NCI-H69 (cell line): ENCODE measurements at regions not wholly inside any gene's neighbourhood (a gene's known extent, or its start where the extent isn't known, plus 50 kb on each side); places are given as distances from the start of the nearest gene placed in this dataset.

Source experiments
- DNase-seq: peaks from one replicate; lab custom pipeline; 2025; lab: John Stamatoyannopoulos, UW

GRCh38 chr9:135310134-135310533, 169.4 kb upstream of the PPP1R26 start:
- DNase-seq, result no peak

GRCh38 chr9:135315572-135315971, 164.0 kb upstream of the PPP1R26 start:
- no peak for DNase-seq

- DNase-seq, result no peak
These were observed 159.3 kb upstream of the PPP1R26 start for GRCh38 chr9:135320331-135320730.

GRCh38 chr9:135320943-135321342, 158.6 kb upstream of the PPP1R26 start:
- DNase-seq, result no peak

- no peak for DNase-seq
These were observed 158.0 kb upstream of the PPP1R26 start for GRCh38 chr9:135321580-135321979.

- no peak for DNase-seq
These were observed 155.3 kb upstream of the PPP1R26 start for GRCh38 chr9:135324329-135324728.

GRCh38 chr9:135326141-135326540, 153.4 kb upstream of the PPP1R26 start:
- no peak for DNase-seq

GRCh38 chr9:135326633-135327152, 152.9 kb upstream of the PPP1R26 start:
- no peak for DNase-seq

GRCh38 chr9:135328485-135329417, 150.8 kb upstream of the PPP1R26 start:
- no peak for DNase-seq

GRCh38 chr9:135329571-135330306, 149.8 kb upstream of the PPP1R26 start:
- peak; percentile 100 for DNase-seq

- DNase-seq, result no peak
These were observed 149.3 kb upstream of the PPP1R26 start for GRCh38 chr9:135330307-135330631.

GRCh38 chr9:135330685-135331590, 148.6 kb upstream of the PPP1R26 start:
- DNase-seq, result no peak

GRCh38 chr9:135332516-135332915, 147.1 kb upstream of the PPP1R26 start:
- no peak for DNase-seq

- DNase-seq, result no peak
These were observed 146.4 kb upstream of the PPP1R26 start for GRCh38 chr9:135332979-135333748.

GRCh38 chr9:135334953-135335460, 144.6 kb upstream of the PPP1R26 start:
- DNase-seq, result no peak

- no peak for DNase-seq
These were observed 143.8 kb upstream of the PPP1R26 start for GRCh38 chr9:135335691-135336181.

GRCh38 chr9:135336722-135337527, 142.7 kb upstream of the PPP1R26 start:
- no peak for DNase-seq

- no peak for DNase-seq
These were observed 141.0 kb upstream of the PPP1R26 start for GRCh38 chr9:135338546-135338945.

- DNase-seq, result no peak
These were observed 140.1 kb upstream of the PPP1R26 start for GRCh38 chr9:135339378-135339973.
